CD4-positive, alpha-beta memory T cell (primary cell): ENCODE measurements at regions not wholly inside any gene's neighbourhood (a gene's known extent, or its start where the extent isn't known, plus 50 kb on each side); places are given as distances from the start of the nearest gene placed in this dataset.

ENCODE experiments used
- CTCF ChIA-PET: fragments of 350-600 bp; sonication (Branson Sonifier 250); formaldehyde crosslinking; loops from one replicate; lab custom pipeline; 2021; ENCODE audit warnings: inconsistent platforms; ENCODE audit not compliant: partially characterized antibody; lab: Charles Lee
- POLR2A ChIA-PET: fragments of 350-600 bp; sonication (Branson Sonifier 250); formaldehyde crosslinking; loops from one replicate; lab custom pipeline; 2021; ENCODE audit not compliant: partially characterized antibody; lab: Charles Lee
- DNase-seq, 5 donors: peaks; one replicate each; pipeline versions ENCODE4 v3.0.0 to v3.0.0-alpha.2; 2020 to 2022; ENCODE audit warnings: mixed read lengths in 1 of 5
- H3K27ac ChIP-seq: one replicate; pipeline ENCODE4 v1.7.0; 2013; ENCODE audit warnings: low read depth, low read length
- H3K27me3 ChIP-seq: 2 replicates; pipeline ENCODE4 v1.7.0; 2013; ENCODE audit warnings: mild to moderate bottlenecking, low read length, moderate library complexity; ENCODE audit not compliant: insufficient read depth
- H3K36me3 ChIP-seq: 2 replicates; pipeline ENCODE4 v1.7.0; 2013; ENCODE audit warnings: mild to moderate bottlenecking, low read length, moderate library complexity; ENCODE audit not compliant: insufficient read depth
- H3K4me1 ChIP-seq: 2 replicates; pipeline ENCODE4 v1.7.0; 2013; ENCODE audit warnings: mild to moderate bottlenecking, low read length, moderate library complexity; ENCODE audit not compliant: insufficient read depth
- H3K4me3 ChIP-seq, 2 donors: one replicate each; pipeline ENCODE4 v1.7.0; 2013; ENCODE audit warnings: low read length in 2 of 2, mild to moderate bottlenecking in 1 of 2
- H3K9me3 ChIP-seq, 2 donors: one replicate each; pipeline ENCODE4 v1.7.0; 2013; ENCODE audit warnings: low read length in 2 of 2, control low read depth in 1 of 2; ENCODE audit not compliant: control insufficient read depth in 1 of 2
- H3K27ac Mint-ChIP-seq, 7 donors: one replicate each; pipeline ENCODE4 v1.8.0; 2020 to 2021; ENCODE audit warnings: mixed read lengths in 7 of 7, mild to moderate bottlenecking in 6 of 7, inconsistent platforms in 3 of 7, moderate library complexity in 3 of 7
- H3K27me3 Mint-ChIP-seq, 2 donors: one replicate each; pipeline ENCODE4 v1.8.0; 2020 to 2021; ENCODE audit warnings: mixed read lengths in 2 of 2
- H3K36me3 Mint-ChIP-seq, 2 donors: one replicate each; pipeline ENCODE4 v1.8.0; 2020 to 2021; ENCODE audit warnings: mixed read lengths in 2 of 2, inconsistent platforms in 1 of 2, mild to moderate bottlenecking in 1 of 2
- H3K4me1 Mint-ChIP-seq, 4 donors: one replicate each; pipeline ENCODE4 v1.8.0; 2020 to 2021; ENCODE audit warnings: mixed read lengths in 4 of 4, mild to moderate bottlenecking in 1 of 4
- H3K4me3 Mint-ChIP-seq, 8 donors: one replicate each; pipeline ENCODE4 v1.8.0; 2020 to 2021; ENCODE audit warnings: mixed read lengths in 8 of 8, mild to moderate bottlenecking in 7 of 8, moderate library complexity in 6 of 8, inconsistent platforms in 3 of 8
- H3K9me3 Mint-ChIP-seq, 8 donors: one replicate each; pipeline ENCODE4 v1.8.0; 2020 to 2021; ENCODE audit warnings: mixed read lengths in 8 of 8, mild to moderate bottlenecking in 5 of 8, inconsistent platforms in 3 of 8, moderate library complexity in 1 of 8
- intact Hi-C: fragments of 100-400 bp; cut with micrococcal nuclease; formaldehyde crosslinking; loops from one replicate; pipeline ENCODE4 v1.15.1; 2023

DNA sequence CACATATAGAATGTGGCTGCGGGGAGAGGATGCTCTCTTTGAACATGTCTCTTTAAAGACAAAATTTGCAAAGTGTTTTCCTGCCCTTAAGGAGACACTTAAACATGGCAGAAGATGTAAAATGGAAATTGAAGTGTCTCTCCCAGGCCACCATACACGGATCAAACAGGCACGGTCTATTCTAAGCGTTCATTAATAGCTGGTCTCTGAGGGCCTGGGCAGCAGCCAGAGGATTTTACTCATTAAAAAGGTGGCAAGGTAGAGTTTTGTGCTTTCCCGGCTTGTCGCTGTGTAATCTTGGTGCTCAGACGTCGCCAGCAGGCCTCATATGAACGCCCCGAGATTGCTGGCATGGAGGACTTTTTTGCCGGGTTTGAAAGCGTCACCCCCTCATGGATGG, 205.5 kb downstream of the EMX2 start:
- H3K36me3 Mint-ChIP-seq, result no peaks in the 10 kb centered on the region
- H3K4me1 Mint-ChIP-seq, result no peaks in the 10 kb centered on the region
- no peak for DNase-seq
- H3K27me3 Mint-ChIP-seq, result no peaks in the 10 kb centered on the region
- H3K9me3 Mint-ChIP-seq, result peaks cover 0 to 2% (median 0%) of the 10 kb centered on the region in 8 donors
- Histone ChIP-seq H3K27me3 (no peaks in the 10 kb centered on the region), H3K4me3 (no peak overlapping the region), H3K4me1 (no peaks in the 10 kb centered on the region), H3K9me3 (no peaks in the 10 kb centered on the region), H3K36me3 (no peaks in the 10 kb centered on the region), H3K27ac (no peak overlapping the region)
- no peak overlapping the region for H3K4me3 Mint-ChIP-seq
- ChIA-PET CTCF (no interaction called here), POLR2A (interaction anchor here (0.6 kb wide), 1 partner anchor 20 kb away, joined by 3 read pairs; no protein-coding TSS in a partner anchor)
- no peak overlapping the region for H3K27ac Mint-ChIP-seq
- intact Hi-C loops, result no loop called here

GRCh38 chr10:117750616-117751015, 208.1 kb downstream of the EMX2 start:
- ChIA-PET CTCF (no interaction called here), POLR2A (no interaction called here)
- Histone ChIP-seq H3K27me3 (no peaks in the 10 kb centered on the region), H3K4me1 (no peaks in the 10 kb centered on the region), H3K4me3 (no peak overlapping the region), H3K9me3 (no peaks in the 10 kb centered on the region), H3K27ac (no peak overlapping the region), H3K36me3 (no peaks in the 10 kb centered on the region)
- intact Hi-C loops, result no loop called here
- Mint-ChIP-seq H3K9me3 (peaks cover 0 to 2% (median 0%) of the 10 kb centered on the region in 8 donors), H3K27ac (no peak overlapping the region), H3K4me3 (no peak overlapping the region), H3K27me3 (no peaks in the 10 kb centered on the region), H3K4me1 (no peaks in the 10 kb centered on the region), H3K36me3 (no peaks in the 10 kb centered on the region)
- DNase-seq, result no peak

DNA sequence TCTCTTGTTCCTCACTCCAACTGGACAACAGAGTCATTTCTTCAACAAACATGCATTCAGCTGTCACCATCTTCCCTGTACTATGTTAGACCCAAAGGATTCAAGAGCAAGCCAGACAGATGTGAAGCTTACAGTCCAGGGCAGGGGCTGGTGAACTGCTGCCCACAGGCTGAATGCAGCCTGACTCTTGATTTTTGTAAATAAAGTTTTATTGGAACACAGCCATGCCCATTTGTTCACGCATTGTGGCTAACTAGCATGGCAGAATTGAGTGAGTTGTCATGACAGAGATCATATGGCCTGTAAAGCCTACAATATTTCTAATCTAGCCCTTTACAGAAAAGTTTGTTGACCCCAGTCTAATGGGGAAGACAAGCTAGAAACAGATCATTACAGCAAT, 208.7 kb downstream of the EMX2 start:
- no peaks in the 10 kb centered on the region for H3K9me3 ChIP-seq
- DNase-seq, result no peak
- Mint-ChIP-seq H3K4me1 (no peaks in the 10 kb centered on the region), H3K27ac (no peak overlapping the region), H3K36me3 (no peaks in the 10 kb centered on the region), H3K27me3 (peaks cover 0 to 1% of the 10 kb centered on the region in 2 donors), H3K9me3 (peaks cover 0 to 2% (median 0%) of the 10 kb centered on the region in 8 donors), H3K4me3 (no peak overlapping the region)
- H3K27me3 ChIP-seq, result no peaks in the 10 kb centered on the region
- H3K36me3 ChIP-seq, result no peaks in the 10 kb centered on the region
- no peak overlapping the region for H3K4me3 ChIP-seq
- H3K27ac ChIP-seq, result no peak overlapping the region
- ChIA-PET POLR2A (no interaction called here), CTCF (no interaction called here)
- H3K4me1 ChIP-seq, result no peaks in the 10 kb centered on the region
- intact Hi-C loops, result no loop called here

GRCh38 chr10:117752103-117752502, 209.6 kb downstream of the EMX2 start:
- ChIA-PET POLR2A (no interaction called here), CTCF (interaction anchor here (0.7 kb wide), 1 partner anchor 1102 kb away, joined by 3 read pairs; no protein-coding TSS in a partner anchor)
- no peak overlapping the region for H3K4me3 ChIP-seq
- no peaks in the 10 kb centered on the region for H3K36me3 Mint-ChIP-seq
- no peaks in the 10 kb centered on the region for H3K9me3 ChIP-seq
- H3K27me3 ChIP-seq, result no peaks in the 10 kb centered on the region
- intact Hi-C loops, result no loop called here
- H3K27ac ChIP-seq, result no peak overlapping the region
- H3K9me3 Mint-ChIP-seq, result peaks cover 0 to 2% (median 0%) of the 10 kb centered on the region in 8 donors
- H3K27me3 Mint-ChIP-seq, result peaks cover 0 to 1% of the 10 kb centered on the region in 2 donors
- no peak overlapping the region for H3K27ac Mint-ChIP-seq
- H3K36me3 ChIP-seq, result no peaks in the 10 kb centered on the region
- no peak for DNase-seq
- H3K4me1 ChIP-seq, result no peaks in the 10 kb centered on the region
- no peak overlapping the region for H3K4me3 Mint-ChIP-seq
- no peaks in the 10 kb centered on the region for H3K4me1 Mint-ChIP-seq

- H3K9me3 Mint-ChIP-seq, result peaks cover 0 to 4% (median 0%) of the 10 kb centered on the region in 8 donors
- Histone ChIP-seq H3K4me1 (no peaks in the 10 kb centered on the region), H3K9me3 (no peaks in the 10 kb centered on the region), H3K27ac (no peak overlapping the region), H3K27me3 (no peaks in the 10 kb centered on the region), H3K4me3 (no peak overlapping the region), H3K36me3 (no peaks in the 10 kb centered on the region)
- ChIA-PET POLR2A (no interaction called here), CTCF (no interaction called here)
- intact Hi-C loops, result no loop called here
- no peaks in the 10 kb centered on the region for H3K4me1 Mint-ChIP-seq
- H3K36me3 Mint-ChIP-seq, result no peaks in the 10 kb centered on the region
- H3K27ac Mint-ChIP-seq, result no peak overlapping the region
- H3K4me3 Mint-ChIP-seq, result no peak overlapping the region
- peaks cover 1 to 3% of the 10 kb centered on the region in 2 donors for H3K27me3 Mint-ChIP-seq
- no peak for DNase-seq
Observed at GRCh38 chr10:117754770-117755658, 212.5 kb downstream of the EMX2 start.

DNA sequence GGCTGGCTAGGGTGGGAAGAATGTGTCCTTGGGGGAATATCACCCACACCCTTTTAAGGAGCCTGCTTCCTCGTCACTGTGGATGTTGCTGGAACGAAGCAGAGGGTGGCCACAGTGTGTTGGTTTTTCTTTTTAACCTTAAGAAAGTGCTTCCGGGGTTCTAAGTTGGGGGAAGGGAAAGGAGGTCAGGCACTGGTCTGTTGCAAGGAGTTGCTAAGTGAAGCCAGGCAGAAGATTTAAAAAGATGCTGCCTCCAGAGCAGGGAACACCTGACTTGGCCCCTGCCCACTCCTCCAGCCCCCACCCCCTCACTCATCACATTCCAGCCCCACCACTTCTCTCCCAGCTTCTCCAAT, 213.1 kb downstream of the EMX2 start:
- Histone ChIP-seq H3K4me3 (no peak overlapping the region), H3K4me1 (no peaks in the 10 kb centered on the region), H3K9me3 (no peaks in the 10 kb centered on the region), H3K27ac (no peak overlapping the region), H3K27me3 (no peaks in the 10 kb centered on the region), H3K36me3 (no peaks in the 10 kb centered on the region)
- Mint-ChIP-seq H3K4me3 (no peak overlapping the region), H3K36me3 (no peaks in the 10 kb centered on the region), H3K9me3 (peaks cover 0 to 4% (median 0%) of the 10 kb centered on the region in 8 donors), H3K4me1 (no peaks in the 10 kb centered on the region), H3K27me3 (peaks cover 1 to 3% of the 10 kb centered on the region in 2 donors), H3K27ac (no peak overlapping the region)
- intact Hi-C loops, result no loop called here
- no peak for DNase-seq
- POLR2A ChIA-PET, result no interaction called here
- CTCF ChIA-PET, result no interaction called here

DNA sequence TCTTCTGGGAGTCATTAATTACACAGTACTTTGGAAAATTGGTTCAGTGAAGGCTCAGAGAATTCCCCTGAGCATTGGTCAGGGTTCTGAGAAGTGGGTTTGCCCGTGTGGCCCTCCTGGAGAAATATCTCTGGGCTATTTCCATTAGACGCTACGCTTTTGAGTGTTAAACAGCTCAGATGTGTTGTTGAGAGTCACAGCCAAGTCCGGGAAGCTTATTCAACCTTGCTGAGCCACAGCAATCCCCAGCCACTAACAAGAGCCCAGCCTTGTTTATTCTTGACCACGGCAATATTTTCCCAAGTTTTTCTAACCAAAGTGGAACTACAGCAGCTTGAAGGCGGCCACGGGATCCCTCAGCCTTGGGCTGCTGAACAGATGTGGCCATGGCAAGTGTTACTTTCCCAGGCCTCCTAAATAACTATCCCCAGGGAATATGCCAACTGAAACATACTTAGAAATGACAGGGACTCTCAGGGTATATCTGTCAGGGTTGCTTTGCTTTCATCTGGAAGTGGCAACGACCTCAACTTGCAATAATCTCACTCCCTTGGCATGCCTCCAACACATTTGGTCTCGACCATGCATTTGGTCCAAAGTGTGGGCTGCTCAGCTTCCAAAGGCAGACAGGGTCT, 214.7 kb downstream of the EMX2 start:
- intact Hi-C loops, result no loop called here
- H3K36me3 Mint-ChIP-seq, result no peaks in the 10 kb centered on the region
- CTCF ChIA-PET, result no interaction called here

More for the DNA sequence above, 214.7 kb downstream of the EMX2 start:
- H3K4me3 ChIP-seq, result no peak overlapping the region
- no peak overlapping the region for H3K4me3 Mint-ChIP-seq
- H3K27me3 ChIP-seq, result no peaks in the 10 kb centered on the region
- H3K36me3 ChIP-seq, result no peaks in the 10 kb centered on the region
- no peaks in the 10 kb centered on the region for H3K9me3 ChIP-seq
- H3K27ac ChIP-seq, result no peak overlapping the region
- no peaks in the 10 kb centered on the region for H3K4me1 Mint-ChIP-seq
- H3K27ac Mint-ChIP-seq, result no peak overlapping the region
- no peak for DNase-seq
- H3K4me1 ChIP-seq, result no peaks in the 10 kb centered on the region
- peaks cover 0 to 2% (median 0%) of the 10 kb centered on the region in 8 donors for H3K9me3 Mint-ChIP-seq
- POLR2A ChIA-PET, result no interaction called here
- peaks cover 5 to 8% of the 10 kb centered on the region in 2 donors for H3K27me3 Mint-ChIP-seq
